ENCODE measurements at regions not wholly inside any gene's neighbourhood (a gene's known extent, or its start where the extent isn't known, plus 50 kb on each side); places are given as distances from the start of the nearest gene placed in this dataset.
A peak's percentile ranks its signal among the peaks of the same experiment; 100 is the strongest.

DNA sequence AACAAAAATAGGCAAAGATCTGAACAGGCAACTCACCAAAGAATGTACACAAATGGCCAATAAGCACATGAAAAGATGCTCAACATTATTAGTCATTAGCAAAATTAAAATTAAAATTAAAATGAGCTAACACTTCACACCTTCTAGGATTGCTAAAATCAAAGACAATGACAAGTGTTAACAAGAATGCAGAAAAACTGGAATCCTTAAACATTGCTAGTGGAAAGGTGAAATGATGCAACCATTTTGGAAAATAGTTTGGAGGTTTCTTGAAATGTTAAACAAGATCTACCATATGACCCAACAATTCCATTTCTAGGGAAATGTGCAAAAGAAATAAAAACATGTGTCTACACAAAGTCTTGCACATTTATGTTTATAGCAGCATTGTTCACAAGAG lies 75.5 kb upstream of the DST start:
- no peaks in the 10 kb centered on the region for H3K36me3 ChIP-seq (ENCODE audit: control insufficient read depth in 2 of 2, insufficient read depth in 2 of 2, low read length in 1 of 2)
- no peak for DNase-seq (ENCODE audit: low read depth in 6 of 9, low spot score in 9 of 9)
- no peaks in the 10 kb centered on the region for H3K4me1 ChIP-seq (ENCODE audit: control insufficient read depth in 2 of 2, insufficient read depth in 2 of 2, low read length in 2 of 2)
- no peaks in the 10 kb centered on the region for H3K27me3 ChIP-seq (ENCODE audit: control insufficient read depth in 2 of 2, insufficient read depth in 1 of 2, low read length in 1 of 2)
- H3K27ac ChIP-seq (ENCODE audit: low read depth in 1 of 2, low read length in 1 of 2): no peak overlapping the region
- no peak overlapping the region for H3K4me3 ChIP-seq (ENCODE audit: low read length in 2 of 2)
- no peaks in the 10 kb centered on the region for H3K9me3 ChIP-seq (ENCODE audit: control insufficient read depth in 2 of 2, insufficient read depth in 1 of 2, low read length in 1 of 2)

DNA sequence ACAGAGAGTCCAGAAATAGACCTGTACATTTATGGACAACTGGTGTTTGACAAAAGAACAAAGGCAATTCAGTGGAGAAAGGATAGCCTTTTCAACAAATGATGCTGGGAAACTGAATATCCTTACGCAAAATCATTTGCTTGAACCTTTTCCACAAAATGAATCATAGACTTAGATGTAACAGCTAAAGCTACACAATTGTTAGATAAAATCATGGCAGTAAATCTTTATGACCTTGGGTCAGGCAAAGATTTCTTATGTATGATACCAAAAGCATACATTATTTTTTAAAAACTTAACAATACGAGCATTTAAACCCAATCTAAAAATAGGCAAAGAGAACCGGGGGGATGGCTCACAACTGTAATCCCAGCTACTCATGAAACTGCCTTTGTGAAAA lies 73.5 kb upstream of the DST start:
- Histone ChIP-seq H3K4me1 (ENCODE audit: control insufficient read depth in 2 of 2, insufficient read depth in 2 of 2, low read length in 2 of 2) (no peaks in the 10 kb centered on the region), H3K4me3 (ENCODE audit: low read length in 2 of 2) (no peak overlapping the region), H3K27ac (ENCODE audit: low read depth in 1 of 2, low read length in 1 of 2) (no peak overlapping the region), H3K9me3 (ENCODE audit: control insufficient read depth in 2 of 2, insufficient read depth in 1 of 2, low read length in 1 of 2) (no peaks in the 10 kb centered on the region), H3K27me3 (ENCODE audit: control insufficient read depth in 2 of 2, insufficient read depth in 1 of 2, low read length in 1 of 2) (no peaks in the 10 kb centered on the region), H3K36me3 (ENCODE audit: control insufficient read depth in 2 of 2, insufficient read depth in 2 of 2, low read length in 1 of 2) (no peaks in the 10 kb centered on the region)
- no peak for DNase-seq (ENCODE audit: low read depth in 6 of 9, low spot score in 9 of 9)
- 97% methylated on average over 3 of the region's 3 CpGs for WGBS

DNA sequence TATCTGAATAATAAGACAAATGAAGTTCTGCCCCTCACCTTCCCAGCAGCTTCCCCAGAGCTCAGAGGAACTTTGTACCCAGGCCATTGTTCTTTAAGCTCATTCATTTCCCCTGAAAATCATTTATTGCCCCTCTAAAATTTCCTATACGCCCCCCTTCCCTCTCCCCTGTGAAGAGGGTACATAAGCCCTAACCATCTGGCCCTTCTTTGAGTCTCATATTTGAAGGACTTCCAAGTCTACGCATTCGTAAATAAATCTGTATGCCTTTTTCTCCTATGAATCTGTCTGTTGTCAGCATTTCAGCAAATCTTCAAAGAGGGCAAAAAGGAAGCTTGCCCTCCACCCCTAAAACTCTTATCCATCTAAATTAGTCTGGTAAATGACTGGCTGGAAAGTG lies 73.1 kb upstream of the DST start:
- DNase-seq (ENCODE audit: low read depth in 6 of 9, low spot score in 9 of 9): no peak

DNA sequence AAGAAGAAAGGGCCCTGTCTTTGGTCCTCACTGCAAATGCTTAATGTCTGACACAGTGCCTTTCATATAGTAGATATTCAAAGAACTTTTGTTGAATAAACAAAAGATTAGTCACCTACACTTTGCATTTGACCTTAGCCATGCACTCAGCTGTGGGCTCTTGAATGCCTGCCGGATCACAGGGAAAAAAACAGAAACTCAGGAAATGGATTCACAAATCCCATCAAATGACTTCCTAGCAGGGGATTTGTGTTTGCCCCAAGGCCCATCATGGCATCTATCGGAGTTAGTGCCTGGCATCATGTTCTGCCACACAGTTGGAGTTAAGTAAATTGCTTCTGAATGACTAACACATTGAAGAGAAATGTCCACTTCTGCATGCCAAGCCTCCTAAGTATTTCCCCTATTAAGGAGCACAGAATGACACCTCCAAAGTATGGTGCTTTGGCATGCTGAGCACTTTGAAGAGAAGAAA lies 72.3 kb upstream of the DST start:
- no peak overlapping the region for H3K4me3 ChIP-seq (ENCODE audit: low read length in 2 of 2)
- no peaks in the 10 kb centered on the region for H3K4me1 ChIP-seq (ENCODE audit: control insufficient read depth in 2 of 2, insufficient read depth in 2 of 2, low read length in 2 of 2)
- no peaks in the 10 kb centered on the region for H3K36me3 ChIP-seq (ENCODE audit: control insufficient read depth in 2 of 2, insufficient read depth in 2 of 2, low read length in 1 of 2)
- H3K27ac ChIP-seq (ENCODE audit: low read depth in 1 of 2, low read length in 1 of 2): no peak overlapping the region
- H3K27me3 ChIP-seq (ENCODE audit: control insufficient read depth in 2 of 2, insufficient read depth in 1 of 2, low read length in 1 of 2): no peaks in the 10 kb centered on the region
- H3K9me3 ChIP-seq (ENCODE audit: control insufficient read depth in 2 of 2, insufficient read depth in 1 of 2, low read length in 1 of 2): no peaks in the 10 kb centered on the region
- no peak for DNase-seq (ENCODE audit: low read depth in 6 of 9, low spot score in 9 of 9)
- 97% methylated on average over 2 of the region's 2 CpGs for WGBS

More for the DNA sequence above, 73.1 kb upstream of the DST start:
- no peak overlapping the region for H3K4me3 ChIP-seq (ENCODE audit: low read length in 2 of 2)
- no peaks in the 10 kb centered on the region for H3K36me3 ChIP-seq (ENCODE audit: control insufficient read depth in 2 of 2, insufficient read depth in 2 of 2, low read length in 1 of 2)
- no peaks in the 10 kb centered on the region for H3K4me1 ChIP-seq (ENCODE audit: control insufficient read depth in 2 of 2, insufficient read depth in 2 of 2, low read length in 2 of 2)
- H3K9me3 ChIP-seq (ENCODE audit: control insufficient read depth in 2 of 2, insufficient read depth in 1 of 2, low read length in 1 of 2): no peaks in the 10 kb centered on the region
- no peak overlapping the region for H3K27ac ChIP-seq (ENCODE audit: low read depth in 1 of 2, low read length in 1 of 2)
- H3K27me3 ChIP-seq (ENCODE audit: control insufficient read depth in 2 of 2, insufficient read depth in 1 of 2, low read length in 1 of 2): no peaks in the 10 kb centered on the region
- 98% methylated on average over 3 of the region's 3 CpGs for WGBS

DNA sequence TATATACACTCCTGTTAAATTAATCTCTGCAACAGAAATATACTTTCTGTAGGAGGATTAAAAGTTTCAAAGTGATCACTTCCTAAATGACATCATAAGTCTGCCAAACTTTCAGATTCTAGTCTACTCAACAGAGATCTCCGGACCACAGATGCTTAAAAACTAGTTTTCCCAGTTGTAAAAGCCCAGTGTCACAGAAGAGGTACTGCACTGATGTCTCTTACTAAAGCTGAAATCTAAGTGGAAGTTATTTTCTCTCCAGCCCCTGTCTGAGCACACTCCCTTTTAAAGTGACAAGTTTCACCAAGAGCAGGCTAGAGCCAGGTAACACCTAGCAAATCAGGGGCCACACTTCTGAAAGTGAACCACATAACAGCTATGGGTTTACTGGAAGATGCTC lies 71.6 kb upstream of the DST start:
- no peak for DNase-seq (ENCODE audit: low read depth in 6 of 9, low spot score in 9 of 9)
- Histone ChIP-seq H3K36me3 (ENCODE audit: control insufficient read depth in 2 of 2, insufficient read depth in 2 of 2, low read length in 1 of 2) (no peaks in the 10 kb centered on the region), H3K27me3 (ENCODE audit: control insufficient read depth in 2 of 2, insufficient read depth in 1 of 2, low read length in 1 of 2) (no peaks in the 10 kb centered on the region), H3K4me1 (ENCODE audit: control insufficient read depth in 2 of 2, insufficient read depth in 2 of 2, low read length in 2 of 2) (no peaks in the 10 kb centered on the region), H3K9me3 (ENCODE audit: control insufficient read depth in 2 of 2, insufficient read depth in 1 of 2, low read length in 1 of 2) (no peaks in the 10 kb centered on the region), H3K27ac (ENCODE audit: low read depth in 1 of 2, low read length in 1 of 2) (no peak overlapping the region), H3K4me3 (ENCODE audit: low read length in 2 of 2) (no peak overlapping the region)
- WGBS: 93% methylated on average over 1 of the region's 1 CpG

DNA sequence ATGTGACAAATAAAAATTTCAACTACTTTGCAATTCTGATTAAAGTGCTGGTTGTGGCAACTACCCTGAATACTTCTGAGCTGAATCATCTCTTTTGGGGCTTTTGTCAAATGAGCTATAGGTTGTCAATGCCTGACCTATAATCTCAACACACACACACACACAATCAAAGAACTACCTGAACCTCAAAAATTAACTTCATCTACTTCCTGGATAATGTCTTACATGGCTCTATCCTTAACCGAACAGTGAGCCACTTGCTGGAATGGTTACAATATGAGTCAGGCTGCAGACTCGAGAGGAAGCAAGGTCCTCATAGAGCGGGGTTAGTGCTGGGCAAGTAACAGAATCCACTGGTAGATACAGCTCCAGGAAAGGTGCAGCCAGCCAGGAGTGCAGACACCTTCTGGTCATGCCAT lies 70.6 kb upstream of the DST start:
- no peaks in the 10 kb centered on the region for H3K4me1 ChIP-seq (ENCODE audit: control insufficient read depth in 2 of 2, insufficient read depth in 2 of 2, low read length in 2 of 2)
- no peak overlapping the region for H3K4me3 ChIP-seq (ENCODE audit: low read length in 2 of 2)
- no peaks in the 10 kb centered on the region for H3K27me3 ChIP-seq (ENCODE audit: control insufficient read depth in 2 of 2, insufficient read depth in 1 of 2, low read length in 1 of 2)
- no peaks in the 10 kb centered on the region for H3K9me3 ChIP-seq (ENCODE audit: control insufficient read depth in 2 of 2, insufficient read depth in 1 of 2, low read length in 1 of 2)
- DNase-seq (ENCODE audit: low read depth in 6 of 9, low spot score in 9 of 9): no peak
- 95% methylated on average over 3 of the region's 3 CpGs for WGBS
- H3K36me3 ChIP-seq (ENCODE audit: control insufficient read depth in 2 of 2, insufficient read depth in 2 of 2, low read length in 1 of 2): no peaks in the 10 kb centered on the region
- H3K27ac ChIP-seq (ENCODE audit: low read depth in 1 of 2, low read length in 1 of 2): no peak overlapping the region

DNA sequence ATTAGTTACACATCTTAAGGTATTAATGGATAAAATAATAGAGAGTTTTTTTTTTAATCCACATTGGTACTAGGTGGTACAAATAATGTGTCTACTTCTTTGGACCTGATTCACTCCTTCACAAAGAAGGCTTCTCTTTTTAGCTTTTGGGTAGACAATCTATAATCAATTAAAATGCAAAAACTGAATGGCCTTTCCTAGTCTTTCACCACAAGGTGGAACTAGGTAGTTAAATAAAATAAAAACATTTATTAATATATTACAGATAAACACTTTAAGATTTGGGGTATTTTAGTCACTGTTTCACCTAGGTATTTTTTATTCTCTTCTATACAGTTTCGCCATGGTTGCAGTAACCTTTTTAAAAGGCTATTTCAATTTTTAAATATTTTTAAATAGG lies 68.3 kb upstream of the DST start:
- Histone ChIP-seq H3K9me3 (ENCODE audit: control insufficient read depth in 2 of 2, insufficient read depth in 1 of 2, low read length in 1 of 2) (no peaks in the 10 kb centered on the region), H3K4me1 (ENCODE audit: control insufficient read depth in 2 of 2, insufficient read depth in 2 of 2, low read length in 2 of 2) (no peaks in the 10 kb centered on the region), H3K27me3 (ENCODE audit: control insufficient read depth in 2 of 2, insufficient read depth in 1 of 2, low read length in 1 of 2) (no peaks in the 10 kb centered on the region), H3K4me3 (ENCODE audit: low read length in 2 of 2) (no peak overlapping the region), H3K36me3 (ENCODE audit: control insufficient read depth in 2 of 2, insufficient read depth in 2 of 2, low read length in 1 of 2) (no peaks in the 10 kb centered on the region), H3K27ac (ENCODE audit: low read depth in 1 of 2, low read length in 1 of 2) (no peak overlapping the region)
- 95% methylated on average over 1 of the region's 1 CpG for WGBS
- DNase-seq (ENCODE audit: low read depth in 6 of 9, low spot score in 9 of 9): no peak

DNA sequence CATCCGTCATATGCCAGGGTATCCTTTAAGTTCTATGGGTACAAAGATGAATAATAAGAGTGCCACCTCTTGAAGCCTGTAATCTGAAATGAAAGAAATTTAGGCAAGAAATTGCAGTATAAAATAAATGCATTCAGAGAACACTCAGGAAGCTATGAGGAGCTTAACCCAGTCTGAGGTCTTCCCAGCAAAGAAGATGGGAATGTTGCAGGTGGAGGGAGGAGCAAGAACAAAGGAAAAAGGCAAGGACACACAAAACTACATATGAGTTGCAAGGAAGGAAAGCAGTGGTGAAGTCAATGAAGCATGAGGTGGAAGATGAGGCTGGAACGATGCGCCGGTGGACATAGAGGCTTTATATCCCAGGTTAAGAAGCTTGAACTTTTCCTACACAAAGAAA lies 67.0 kb upstream of the DST start:
- Histone ChIP-seq H3K27me3 (ENCODE audit: control insufficient read depth in 2 of 2, insufficient read depth in 1 of 2, low read length in 1 of 2) (no peaks in the 10 kb centered on the region), H3K4me1 (ENCODE audit: control insufficient read depth in 2 of 2, insufficient read depth in 2 of 2, low read length in 2 of 2) (no peaks in the 10 kb centered on the region), H3K4me3 (ENCODE audit: low read length in 2 of 2) (no peak overlapping the region), H3K36me3 (ENCODE audit: control insufficient read depth in 2 of 2, insufficient read depth in 2 of 2, low read length in 1 of 2) (no peaks in the 10 kb centered on the region), H3K27ac (ENCODE audit: low read depth in 1 of 2, low read length in 1 of 2) (no peak overlapping the region), H3K9me3 (ENCODE audit: control insufficient read depth in 2 of 2, insufficient read depth in 1 of 2, low read length in 1 of 2) (no peaks in the 10 kb centered on the region)
- DNase-seq (ENCODE audit: low read depth in 6 of 9, low spot score in 9 of 9): no peak
- 98% methylated on average over 4 of the region's 4 CpGs for WGBS

DNA sequence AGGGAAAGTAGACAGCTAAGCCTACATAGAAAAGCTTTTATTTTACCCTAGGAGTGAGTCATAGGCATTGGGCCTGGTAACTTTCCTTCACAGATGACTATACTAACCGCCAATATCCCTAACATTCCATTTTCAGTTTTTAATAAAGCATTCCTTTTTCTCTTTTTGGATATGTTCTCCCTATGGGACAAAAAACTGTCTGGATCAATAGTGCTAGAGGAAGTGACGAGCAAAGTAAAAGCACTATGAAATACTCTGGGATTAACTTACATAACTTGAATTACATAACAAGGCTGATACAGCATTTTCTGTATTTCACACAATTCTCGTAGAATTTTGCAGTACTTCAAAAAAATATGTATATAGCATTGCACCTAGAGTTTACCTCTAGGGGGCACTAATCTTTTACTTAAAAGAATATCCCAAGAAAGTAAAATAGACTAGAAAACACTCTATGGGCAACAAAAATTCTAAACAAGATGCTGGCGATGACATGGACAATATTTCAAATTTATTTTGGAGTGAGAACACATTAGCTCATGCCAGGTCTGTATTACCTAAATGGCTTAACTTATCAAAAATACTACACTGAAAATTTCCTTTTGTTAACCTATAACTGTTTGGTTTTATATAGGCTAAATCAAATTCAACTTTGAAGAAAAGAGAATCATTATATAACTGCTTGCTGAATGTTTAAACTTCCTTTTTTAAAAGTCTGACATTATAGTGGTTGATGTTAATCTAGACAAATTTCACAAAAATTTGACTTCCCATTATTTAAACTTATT lies 66.3 kb upstream of the DST start:
- Histone ChIP-seq H3K9me3 (ENCODE audit: control insufficient read depth in 2 of 2, insufficient read depth in 1 of 2, low read length in 1 of 2) (no peaks in the 10 kb centered on the region), H3K36me3 (ENCODE audit: control insufficient read depth in 2 of 2, insufficient read depth in 2 of 2, low read length in 1 of 2) (no peaks in the 10 kb centered on the region), H3K27me3 (ENCODE audit: control insufficient read depth in 2 of 2, insufficient read depth in 1 of 2, low read length in 1 of 2) (no peaks in the 10 kb centered on the region), H3K4me3 (ENCODE audit: low read length in 2 of 2) (no peak overlapping the region), H3K27ac (ENCODE audit: low read depth in 1 of 2, low read length in 1 of 2) (no peak overlapping the region), H3K4me1 (ENCODE audit: control insufficient read depth in 2 of 2, insufficient read depth in 2 of 2, low read length in 2 of 2) (no peaks in the 10 kb centered on the region)
- DNase-seq (ENCODE audit: low read depth in 6 of 9, low spot score in 9 of 9): peak in 7 of 9 donors; percentile 12 to 59 (median 21)
- WGBS: 74% methylated on average over 4 of the region's 4 CpGs
